22Rv1 (cell line): ENCODE measurements at regions not wholly inside any gene's neighbourhood (a gene's known extent, or its start where the extent isn't known, plus 50 kb on each side); places are given as distances from the start of the nearest gene placed in this dataset.

Source experiments
- H3K27ac ChIP-seq: fragments of 450-650 bp; 2 replicates; pipeline ENCODE4 v1.5.1; 2017
- ZFX ChIP-seq: fragments of 450-650 bp; IDR thresholded peaks from 2 replicates; pipeline ENCODE4 v1.6.1; 2017; ENCODE audit warnings: antibody characterized with exemption, borderline replicate concordance
- TF ChIP-seq, protein P1 (sequence below): fragments of 450-650 bp; IDR thresholded peaks from 2 replicates; pipeline ENCODE4 v1.5.1; 2017; ENCODE audit warnings: mild to moderate bottlenecking

GRCh38 chr10:130739016-130739756, 572.3 kb downstream of the TCERG1L start:
- H3K27ac ChIP-seq: no peak overlapping the region

DNA sequence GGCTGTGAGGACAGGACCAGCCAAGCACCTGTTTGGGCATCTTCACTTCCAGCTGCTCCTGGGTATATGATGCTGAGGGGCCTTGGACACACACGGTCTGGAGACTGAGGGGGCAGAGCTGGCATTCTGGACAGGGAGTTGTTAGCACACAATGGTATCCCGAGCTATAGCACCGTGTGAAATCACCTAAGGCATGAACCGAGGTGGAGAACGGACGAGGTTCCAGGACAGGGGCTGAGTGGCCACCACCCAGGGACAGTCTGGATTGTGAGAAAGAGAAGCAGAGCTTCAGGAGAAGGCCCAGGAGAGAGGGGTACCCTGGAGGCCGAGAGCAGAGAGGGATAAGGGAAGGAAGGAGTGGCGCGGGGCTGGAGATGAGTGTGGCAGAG, 571.8 kb downstream of the TCERG1L start:
- no peak overlapping the region for H3K27ac ChIP-seq
- no peak for TF ChIP-seq ZFX
- TF ChIP-seq, protein P1, sequence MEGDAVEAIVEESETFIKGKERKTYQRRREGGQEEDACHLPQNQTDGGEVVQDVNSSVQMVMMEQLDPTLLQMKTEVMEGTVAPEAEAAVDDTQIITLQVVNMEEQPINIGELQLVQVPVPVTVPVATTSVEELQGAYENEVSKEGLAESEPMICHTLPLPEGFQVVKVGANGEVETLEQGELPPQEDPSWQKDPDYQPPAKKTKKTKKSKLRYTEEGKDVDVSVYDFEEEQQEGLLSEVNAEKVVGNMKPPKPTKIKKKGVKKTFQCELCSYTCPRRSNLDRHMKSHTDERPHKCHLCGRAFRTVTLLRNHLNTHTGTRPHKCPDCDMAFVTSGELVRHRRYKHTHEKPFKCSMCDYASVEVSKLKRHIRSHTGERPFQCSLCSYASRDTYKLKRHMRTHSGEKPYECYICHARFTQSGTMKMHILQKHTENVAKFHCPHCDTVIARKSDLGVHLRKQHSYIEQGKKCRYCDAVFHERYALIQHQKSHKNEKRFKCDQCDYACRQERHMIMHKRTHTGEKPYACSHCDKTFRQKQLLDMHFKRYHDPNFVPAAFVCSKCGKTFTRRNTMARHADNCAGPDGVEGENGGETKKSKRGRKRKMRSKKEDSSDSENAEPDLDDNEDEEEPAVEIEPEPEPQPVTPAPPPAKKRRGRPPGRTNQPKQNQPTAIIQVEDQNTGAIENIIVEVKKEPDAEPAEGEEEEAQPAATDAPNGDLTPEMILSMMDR: no peak

More at GRCh38 chr10:130739016-130739756, 572.3 kb downstream of the TCERG1L start:
- TF ChIP-seq, protein P1: no peak
- no peak for TF ChIP-seq ZFX

- H3K27ac ChIP-seq: no peak overlapping the region
- no peak for TF ChIP-seq ZFX
- TF ChIP-seq, protein P1: no peak
Measured at GRCh38 chr10:130740166-130740565, 571.4 kb downstream of the TCERG1L start.

DNA sequence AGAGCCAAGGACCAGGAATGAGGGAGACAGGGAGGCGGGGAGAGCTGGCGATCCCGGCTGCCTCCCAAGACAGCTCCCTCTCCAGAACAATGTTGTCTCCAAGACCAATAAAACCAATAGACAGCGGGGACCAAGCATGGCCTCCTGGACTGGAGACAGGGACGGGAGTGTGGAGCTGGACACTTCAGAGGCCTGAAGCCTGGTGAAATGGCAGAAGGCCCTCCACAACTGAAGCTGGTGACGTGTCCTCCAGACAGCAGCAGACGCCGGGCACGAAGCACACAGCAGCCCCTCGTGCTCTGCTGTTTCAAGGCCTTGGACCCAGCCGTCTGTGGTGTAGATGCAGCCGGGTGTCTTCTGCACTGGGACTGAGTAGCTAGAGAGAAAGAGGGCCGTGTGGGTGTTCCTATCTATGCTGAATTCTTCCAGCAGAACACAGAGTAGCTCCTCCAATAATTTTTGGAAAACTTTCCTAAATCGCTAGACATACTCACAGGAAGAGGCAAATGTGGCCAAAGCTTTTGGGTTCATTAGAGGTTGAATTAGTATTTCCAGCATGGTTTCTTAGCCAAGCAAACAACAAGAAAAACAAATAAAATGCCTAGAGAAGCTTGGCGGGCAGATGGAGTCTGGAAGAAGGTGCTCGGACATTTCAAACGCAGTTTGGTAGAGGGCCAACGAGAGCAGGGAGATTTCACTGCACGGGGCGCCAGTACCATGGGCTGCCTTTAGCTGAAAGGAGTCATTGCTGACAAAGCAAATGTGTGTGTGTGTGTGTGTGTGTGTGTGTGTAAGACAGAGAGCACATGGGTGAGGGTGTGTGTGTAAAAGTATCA, 570.4 kb downstream of the TCERG1L start:
- TF ChIP-seq, protein P1: no peak
- TF ChIP-seq ZFX: no peak
- H3K27ac ChIP-seq: no peak overlapping the region

- no peak for TF ChIP-seq ZFX
- TF ChIP-seq, protein P1: no peak
- H3K27ac ChIP-seq: no peak overlapping the region
Measured at GRCh38 chr10:130741901-130742855, 569.3 kb downstream of the TCERG1L start.

DNA sequence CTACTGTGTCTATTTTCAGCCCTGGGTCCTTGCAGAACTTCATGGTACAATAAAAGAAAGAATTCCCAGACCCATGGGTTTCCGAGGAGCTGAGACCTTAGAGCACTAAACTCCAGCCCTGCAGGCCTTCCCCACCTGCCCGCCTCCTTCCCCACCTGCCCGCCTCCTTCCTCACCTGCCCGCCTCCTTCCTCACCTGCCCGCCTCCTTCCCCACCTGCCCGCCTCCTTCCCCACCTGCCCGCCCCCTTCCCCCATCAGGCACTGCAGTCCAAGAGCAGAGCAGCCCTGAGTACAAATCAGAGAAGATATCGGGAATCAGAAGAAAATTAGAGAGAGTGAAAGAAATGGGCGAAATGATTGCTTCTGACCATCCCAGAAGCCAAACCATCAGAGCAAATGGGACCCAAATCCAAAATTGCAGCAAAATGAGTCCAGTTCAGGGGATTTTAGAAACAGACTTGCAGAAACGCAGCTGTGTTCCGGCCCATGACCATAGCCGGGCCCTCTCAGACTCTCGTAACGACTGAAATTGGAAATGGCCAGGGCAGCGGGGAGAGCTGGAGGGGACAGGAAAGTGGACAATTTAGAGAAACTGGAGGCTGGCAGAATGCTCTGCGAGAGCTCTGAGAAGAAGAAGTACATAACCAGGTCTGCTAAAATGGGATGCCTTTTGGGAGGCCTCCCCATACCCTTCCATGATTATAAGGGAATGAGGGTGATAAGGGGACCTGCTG, 568.4 kb downstream of the TCERG1L start:
- TF ChIP-seq ZFX: no peak
- TF ChIP-seq, protein P1: no peak
- H3K27ac ChIP-seq: no peak overlapping the region
